Tibial artery (tissue), 4 donors: ENCODE measurements at regions not wholly inside any gene's neighbourhood (a gene's known extent, or its start where the extent isn't known, plus 50 kb on each side); places are given as distances from the start of the nearest gene placed in this dataset.
"Not testable (repeated sequence)": the region's sequence is repeated elsewhere in the genome, so short reads cannot be mapped to it uniquely, and the experiment has no call there.

Experiments used
- DNase-seq, 2 donors: peaks; one replicate each; pipeline ENCODE4 v3.0.0-alpha.2; 2019
- H3K27ac ChIP-seq, 2 donors: fragments of 200-600 bp; sonication (generic) in 1 of 2; 1 replicate in 1 of 2; 2 replicates in 1 of 2; pipeline ENCODE4 v1.5.1; 2018 to 2019; ENCODE audit warnings: mild to moderate bottlenecking in 1 of 2
- H3K27me3 ChIP-seq, 2 donors: fragments of 200-600 bp; sonication (generic) in 1 of 2; one replicate each; pipeline versions ENCODE4 v1.5.1 to v1.6.0; 2016 to 2019
- H3K36me3 ChIP-seq, 3 donors: fragments of 200-600 bp; sonication (generic) in 2 of 3; one replicate each; pipeline ENCODE4 v1.5.1; 2016 to 2019; ENCODE audit warnings: mild to moderate bottlenecking in 2 of 3
- H3K4me1 ChIP-seq, 4 donors: fragments of 200-600 bp; sonication (generic) in 2 of 4; 1 replicate in 3 of 4; 2 replicates in 1 of 4; pipeline ENCODE4 v1.5.1; 2016 to 2019
- H3K4me3 ChIP-seq, 2 donors: fragments of 200-600 bp; sonication (generic) in 1 of 2; 1 replicate in 1 of 2; 2 replicates in 1 of 2; pipeline ENCODE4 v1.5.1; 2018 to 2019; ENCODE audit warnings: mild to moderate bottlenecking in 2 of 2
- H3K9me3 ChIP-seq, 3 donors: fragments of 200-600 bp; sonication (generic) in 1 of 3; one replicate each; pipeline ENCODE4 v1.5.1; 2016 to 2019
- intact Hi-C: fragments of 100-400 bp; cut with DNase I; formaldehyde crosslinking; loops from one replicate; pipeline ENCODE4 v1.15.0; 2023; ENCODE audit warnings: low total_unique reads
- TF ChIP-seq, protein P1 (sequence below), 2 experiments: fragments of 200-600 bp in 1 of 2; fragments of 450-650 bp in 1 of 2; IDR thresholded peaks; one replicate each; pipeline ENCODE4 v1.5.1; 2017 to 2019; ENCODE audit warnings: antibody characterized with exemption in 2 of 2, mild to moderate bottlenecking in 1 of 2, moderate library complexity in 1 of 2

DNA sequence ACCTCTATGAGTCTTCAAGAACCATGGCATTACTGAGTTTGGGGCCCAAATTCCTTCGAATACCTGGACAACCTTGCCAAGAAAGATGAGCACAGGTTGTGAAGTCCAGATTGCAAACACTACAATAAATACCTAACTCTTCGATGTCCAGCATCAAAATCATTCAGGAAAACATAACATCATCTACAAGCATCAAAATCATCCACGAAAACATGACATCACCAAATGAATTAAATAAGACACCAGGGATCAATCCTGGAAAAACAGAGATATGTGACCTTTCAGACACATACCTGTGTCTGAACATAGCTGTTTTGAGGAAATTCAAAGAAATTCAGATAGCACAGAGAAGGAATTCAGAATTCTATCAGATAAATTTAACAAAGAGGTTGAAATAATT, 262.0 kb upstream of the KITLG start:
- no peaks in the 10 kb centered on the region for H3K27me3 ChIP-seq
- no peak overlapping the region for H3K27ac ChIP-seq
- TF ChIP-seq, protein P1, sequence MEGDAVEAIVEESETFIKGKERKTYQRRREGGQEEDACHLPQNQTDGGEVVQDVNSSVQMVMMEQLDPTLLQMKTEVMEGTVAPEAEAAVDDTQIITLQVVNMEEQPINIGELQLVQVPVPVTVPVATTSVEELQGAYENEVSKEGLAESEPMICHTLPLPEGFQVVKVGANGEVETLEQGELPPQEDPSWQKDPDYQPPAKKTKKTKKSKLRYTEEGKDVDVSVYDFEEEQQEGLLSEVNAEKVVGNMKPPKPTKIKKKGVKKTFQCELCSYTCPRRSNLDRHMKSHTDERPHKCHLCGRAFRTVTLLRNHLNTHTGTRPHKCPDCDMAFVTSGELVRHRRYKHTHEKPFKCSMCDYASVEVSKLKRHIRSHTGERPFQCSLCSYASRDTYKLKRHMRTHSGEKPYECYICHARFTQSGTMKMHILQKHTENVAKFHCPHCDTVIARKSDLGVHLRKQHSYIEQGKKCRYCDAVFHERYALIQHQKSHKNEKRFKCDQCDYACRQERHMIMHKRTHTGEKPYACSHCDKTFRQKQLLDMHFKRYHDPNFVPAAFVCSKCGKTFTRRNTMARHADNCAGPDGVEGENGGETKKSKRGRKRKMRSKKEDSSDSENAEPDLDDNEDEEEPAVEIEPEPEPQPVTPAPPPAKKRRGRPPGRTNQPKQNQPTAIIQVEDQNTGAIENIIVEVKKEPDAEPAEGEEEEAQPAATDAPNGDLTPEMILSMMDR (IDR thresholded peaks at IDR 0.05): no peak
- H3K4me1 ChIP-seq: no peaks in the 10 kb centered on the region
- no peak overlapping the region for H3K4me3 ChIP-seq
- DNase-seq: no peak
- H3K36me3 ChIP-seq: no peaks in the 10 kb centered on the region
- H3K9me3 ChIP-seq: peaks cover 0 to 8% (median 0%) of the 10 kb centered on the region in 3 donors
- intact Hi-C loops: no loop called here

GRCh38 chr12:88839486-88839885, 259.2 kb upstream of the KITLG start:
- H3K4me3 ChIP-seq: no peak overlapping the region
- no peaks in the 10 kb centered on the region for H3K36me3 ChIP-seq
- intact Hi-C loops: no loop called here
- H3K27me3 ChIP-seq: no peaks in the 10 kb centered on the region
- no peak overlapping the region for H3K27ac ChIP-seq
- H3K9me3 ChIP-seq: peaks cover 0 to 8% (median 0%) of the 10 kb centered on the region in 3 donors
- H3K4me1 ChIP-seq: no peaks in the 10 kb centered on the region
- TF ChIP-seq, protein P1 (IDR thresholded peaks at IDR 0.05): no peak
- no peak for DNase-seq

DNA sequence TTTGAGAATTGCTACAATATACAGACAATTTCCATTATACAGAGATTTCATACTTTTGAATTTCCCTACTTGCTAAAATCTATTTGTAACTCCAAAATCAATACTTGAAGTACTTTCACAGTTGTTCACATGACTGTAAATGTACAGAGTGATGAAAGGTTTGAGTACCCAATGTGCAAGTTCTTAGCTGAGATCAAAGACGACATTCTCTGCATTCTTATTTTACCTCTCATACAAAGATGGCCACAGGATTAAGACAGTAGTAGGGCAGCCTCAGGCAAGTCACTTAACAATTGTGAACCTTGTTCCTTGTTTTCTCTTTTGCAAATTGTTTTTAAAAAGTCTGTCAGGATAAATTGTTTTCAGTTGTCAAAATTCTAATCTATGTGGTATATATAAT, 255.9 kb upstream of the KITLG start:
- TF ChIP-seq, protein P1 (IDR thresholded peaks at IDR 0.05): no peak
- intact Hi-C loops: no loop called here
- DNase-seq: no peak

GRCh38 chr12:88834226-88834625, 254.0 kb upstream of the KITLG start:
- H3K36me3 ChIP-seq: no peaks in the 10 kb centered on the region
- TF ChIP-seq, protein P1 (IDR thresholded peaks at IDR 0.05): no peak
- no peak overlapping the region for H3K4me3 ChIP-seq
- H3K4me1 ChIP-seq: no peaks in the 10 kb centered on the region
- H3K27ac ChIP-seq: no peak overlapping the region
- H3K27me3 ChIP-seq: no peaks in the 10 kb centered on the region
- intact Hi-C loops: no loop called here
- peaks cover 0 to 8% (median 0%) of the 10 kb centered on the region in 3 donors for H3K9me3 ChIP-seq
- DNase-seq: no peak

More for the DNA sequence above, 255.9 kb upstream of the KITLG start:
- no peak overlapping the region for H3K4me3 ChIP-seq
- no peaks in the 10 kb centered on the region for H3K27me3 ChIP-seq
- H3K36me3 ChIP-seq: no peaks in the 10 kb centered on the region
- H3K27ac ChIP-seq: no peak overlapping the region
- no peaks in the 10 kb centered on the region for H3K4me1 ChIP-seq
- H3K9me3 ChIP-seq: peaks cover 0 to 8% (median 0%) of the 10 kb centered on the region in 3 donors

DNA sequence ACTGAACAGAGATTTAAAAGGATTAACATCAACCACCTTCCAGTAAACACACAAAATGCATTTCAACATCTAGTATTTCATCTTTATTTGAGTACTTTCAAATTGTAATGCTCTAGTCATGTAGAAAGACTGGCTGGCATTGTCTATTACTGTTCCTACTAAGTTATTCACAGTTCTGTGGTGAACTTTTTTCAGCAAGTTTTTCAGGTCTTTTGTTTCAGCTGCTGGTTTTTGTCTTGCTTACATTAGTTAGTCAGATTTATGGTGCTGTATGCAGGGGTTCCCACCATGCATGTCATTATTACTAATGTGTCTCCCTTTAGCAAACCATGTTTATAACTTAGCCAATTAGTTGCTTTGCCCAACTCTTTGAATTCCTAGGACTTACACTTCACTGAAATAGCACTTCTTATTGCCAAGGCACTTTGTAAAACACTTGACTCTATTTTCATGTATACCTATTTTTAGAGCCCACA, 253.4 kb upstream of the KITLG start:
- H3K27me3 ChIP-seq: no peaks in the 10 kb centered on the region
- intact Hi-C loops: no loop called here
- H3K4me3 ChIP-seq: no peak overlapping the region
- no peak for DNase-seq
- no peaks in the 10 kb centered on the region for H3K4me1 ChIP-seq
- TF ChIP-seq, protein P1 (IDR thresholded peaks at IDR 0.05): no peak
- H3K36me3 ChIP-seq: no peaks in the 10 kb centered on the region
- H3K9me3 ChIP-seq: peaks cover 0 to 4% (median 0%) of the 10 kb centered on the region in 3 donors
- H3K27ac ChIP-seq: no peak overlapping the region

DNA sequence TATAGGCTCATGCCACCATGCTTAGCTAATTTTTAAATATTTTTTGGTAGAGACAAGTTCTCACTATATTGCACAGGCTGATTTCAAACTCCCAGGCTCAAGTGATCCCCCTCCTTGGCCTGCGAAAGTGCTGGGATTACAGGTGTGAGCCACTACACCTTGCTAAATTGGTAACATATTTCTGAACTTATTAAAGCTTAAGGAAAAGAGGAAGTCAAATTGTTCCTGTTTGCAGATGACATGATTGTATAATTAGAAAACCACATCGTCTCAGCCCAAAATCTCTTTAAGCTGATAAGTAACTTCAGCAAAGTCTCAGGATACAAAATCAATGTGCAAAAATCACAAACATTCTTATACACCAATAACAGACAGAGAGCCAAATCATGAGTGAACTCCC, 248.3 kb upstream of the KITLG start:
- DNase-seq, H3K27ac ChIP-seq, H3K27me3 ChIP-seq, H3K4me1 ChIP-seq, intact Hi-C loops, H3K4me3 ChIP-seq, H3K9me3 ChIP-seq, H3K36me3 ChIP-seq: not testable (repeated sequence)
